Fibroblast of upper back skin (primary cell): ENCODE measurements at regions not wholly inside any gene's neighbourhood (a gene's known extent, or its start where the extent isn't known, plus 50 kb on each side); places are given as distances from the start of the nearest gene placed in this dataset.
A peak's percentile ranks its signal among the peaks of the same experiment; 100 is the strongest.

ENCODE experiments used
- DNase-seq: peaks from one replicate; pipeline ENCODE4 v3.0.0-alpha.2; 2013

GRCh38 chr7:12785473-12785872, 98.0 kb downstream of the ARL4A start:
- no peak for DNase-seq

- no peak for DNase-seq
These were observed 99.1 kb downstream of the ARL4A start for GRCh38 chr7:12786494-12786893.

DNA sequence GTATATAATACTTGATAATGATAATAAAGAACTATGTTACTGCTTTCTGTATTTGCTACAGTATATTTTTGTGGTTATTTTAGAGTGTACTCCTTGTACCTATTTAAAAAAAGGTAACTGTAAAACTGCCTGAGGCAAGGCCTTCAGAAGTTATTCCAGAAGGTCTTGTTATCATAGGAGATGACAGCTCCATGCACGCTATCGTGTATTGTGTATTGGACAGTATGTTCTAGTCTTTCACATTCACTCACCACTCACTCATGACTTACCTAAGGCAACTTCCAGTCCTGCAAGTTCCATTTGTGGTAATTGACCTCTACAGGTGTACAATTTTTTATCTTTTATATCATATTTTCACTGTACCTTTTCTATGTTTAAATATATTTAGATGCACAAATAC, 100.7 kb downstream of the ARL4A start:
- DNase-seq, result no peak

DNA sequence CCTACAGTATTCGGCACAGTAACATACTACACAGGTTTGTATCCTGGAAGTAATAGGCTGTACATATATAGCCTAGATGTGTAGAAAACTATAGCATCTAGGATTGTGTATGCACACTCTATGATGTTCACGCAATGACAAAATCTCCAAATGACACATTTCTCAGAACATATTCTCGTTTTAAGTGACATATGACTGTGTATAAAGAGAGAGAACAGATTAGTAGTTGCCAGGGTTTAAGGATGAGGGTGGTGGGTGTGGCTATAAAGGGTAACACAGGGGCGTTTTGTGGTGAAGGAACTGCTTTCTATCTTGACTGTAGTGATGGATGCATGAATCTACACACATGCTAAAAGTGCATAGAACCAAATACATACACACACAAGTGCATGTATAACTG, 101.2 kb downstream of the ARL4A start:
- no peak for DNase-seq

DNA sequence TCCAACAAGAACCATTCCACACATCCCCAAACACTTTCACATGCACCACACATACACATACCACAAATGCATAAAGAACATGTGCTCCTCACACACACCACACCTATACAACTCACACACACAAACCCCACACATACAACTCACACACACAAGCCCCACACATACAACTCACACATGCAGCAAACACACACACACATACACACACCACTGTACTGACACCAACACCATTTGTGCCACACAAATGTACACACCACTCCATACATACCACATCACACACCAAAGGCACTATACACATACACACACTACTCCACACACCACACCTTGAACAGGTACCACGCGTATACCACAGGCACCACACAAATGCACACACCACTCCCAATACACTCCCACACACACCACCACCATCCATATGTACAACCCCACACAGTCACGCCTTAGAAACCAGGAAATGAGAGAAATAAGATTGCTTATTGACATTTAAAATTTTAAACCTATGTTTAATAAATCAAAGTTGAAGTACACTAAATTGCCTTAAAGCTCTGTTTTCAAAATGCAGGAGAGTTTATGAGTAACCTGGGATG, 107.4 kb downstream of the ARL4A start:
- no peak for DNase-seq

DNA sequence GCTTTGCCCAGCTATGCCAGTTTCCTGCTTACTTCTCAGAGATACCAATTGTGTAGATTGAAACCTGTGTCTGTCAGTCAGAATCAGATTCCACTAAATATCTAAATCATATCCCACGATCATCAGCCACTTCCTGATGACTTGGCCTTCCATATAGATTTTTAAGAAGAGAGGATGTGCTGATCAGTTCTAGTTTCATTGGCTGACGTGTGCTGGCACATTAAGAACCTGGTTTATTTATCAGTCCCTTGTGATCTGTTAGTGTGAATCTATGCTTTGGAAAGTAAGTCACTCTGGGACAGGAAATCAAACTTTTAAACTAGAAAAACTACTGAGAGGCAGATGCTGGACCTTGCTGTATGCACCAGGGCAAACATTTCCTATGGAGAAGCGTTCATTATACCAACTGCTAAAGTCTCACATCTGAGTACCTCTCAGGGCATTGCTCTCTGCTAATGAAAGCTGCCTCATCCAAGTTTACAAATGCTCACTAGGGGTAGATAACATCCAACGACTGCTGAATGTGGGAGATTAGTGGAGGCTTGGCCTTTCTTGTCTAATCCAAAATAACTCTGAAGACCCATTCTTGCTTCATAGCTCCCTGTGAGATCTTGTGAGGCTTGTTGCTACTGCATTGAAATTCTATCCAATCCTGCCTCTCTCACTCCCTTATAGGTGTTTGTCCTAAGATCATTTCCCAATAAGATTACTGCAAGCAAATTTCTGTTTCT, 109.1 kb downstream of the ARL4A start:
- DNase-seq, result no peak

- DNase-seq, result peak; percentile 23
These were observed 113.1 kb downstream of the ARL4A start for GRCh38 chr7:12800486-12800885.

DNA sequence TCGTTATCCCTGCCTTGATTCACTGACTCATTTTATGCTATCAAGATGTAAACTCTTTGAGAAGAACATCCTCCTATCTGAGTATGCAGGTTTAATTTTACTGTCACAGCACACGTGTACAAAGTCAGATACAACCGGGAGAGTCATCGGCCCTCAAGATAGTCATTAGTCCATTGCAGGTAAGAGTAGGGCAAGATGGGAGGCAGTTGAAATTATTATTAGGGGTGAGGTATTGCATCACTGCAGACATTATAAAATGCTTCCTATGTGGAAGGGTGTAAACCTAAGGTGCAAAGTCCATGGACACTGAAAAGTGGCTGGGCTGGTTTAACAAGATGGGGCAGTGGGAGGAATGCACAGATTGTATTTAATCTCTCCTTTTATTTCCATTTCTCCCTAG, 113.7 kb downstream of the ARL4A start:
- DNase-seq, result no peak

- DNase-seq, result no peak
These were observed 114.6 kb downstream of the ARL4A start for GRCh38 chr7:12802070-12802469.

DNA sequence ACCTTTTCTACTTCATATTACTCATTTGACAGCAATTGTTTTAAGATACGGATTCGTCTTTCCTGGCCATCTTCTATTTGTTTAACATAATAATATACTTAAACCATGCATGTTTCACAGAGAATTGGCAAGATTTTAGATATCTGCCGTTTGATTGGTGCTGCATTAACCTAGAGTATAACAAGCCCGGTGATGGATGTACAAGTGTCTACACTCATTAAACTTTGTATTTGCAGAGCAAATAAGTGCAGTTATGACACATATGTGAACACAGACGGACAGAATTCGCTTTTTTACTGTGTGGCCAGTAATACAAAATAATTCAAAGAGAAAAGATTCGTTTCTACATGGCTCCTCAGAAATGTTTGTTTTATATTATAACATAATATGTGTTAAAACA, 116.1 kb downstream of the ARL4A start:
- DNase-seq, result no peak

DNA sequence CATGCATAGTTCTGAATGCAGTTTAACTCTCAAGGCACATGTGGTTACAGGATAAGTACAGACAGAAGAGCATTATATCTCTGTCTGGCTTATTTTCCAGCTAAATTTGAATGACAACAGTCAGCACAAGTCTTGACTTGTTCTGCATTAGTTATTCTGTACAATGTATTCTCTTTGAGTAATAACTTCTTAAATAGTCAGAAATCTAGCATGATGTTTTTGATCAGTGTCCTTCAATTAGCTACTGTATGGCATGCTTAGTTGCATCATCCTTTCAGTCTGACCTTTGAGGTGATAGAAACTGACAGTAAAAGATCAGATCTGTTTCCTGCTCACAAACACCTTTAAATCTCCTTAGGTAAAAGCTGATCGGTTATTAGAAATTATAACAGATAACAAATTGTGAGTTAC, 118.1 kb downstream of the ARL4A start:
- DNase-seq, result no peak

DNA sequence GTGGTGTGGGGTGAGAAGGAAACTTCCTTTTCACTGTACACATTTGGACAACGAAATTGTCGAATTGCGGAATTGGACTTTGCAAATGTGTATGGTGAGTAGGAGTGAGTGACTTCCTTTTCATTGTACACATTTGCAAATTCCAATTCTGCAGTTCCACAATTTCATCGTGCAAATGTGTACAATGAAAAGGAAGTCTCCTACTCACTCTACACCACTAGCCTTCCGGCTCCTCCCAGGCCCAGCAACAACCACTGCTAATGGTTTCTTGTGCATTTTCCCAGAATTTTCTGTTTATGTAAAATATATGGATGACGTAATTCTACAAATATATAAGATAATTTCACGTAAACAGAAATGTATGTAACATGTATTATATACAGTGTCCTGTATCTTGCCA, 118.5 kb downstream of the ARL4A start:
- no peak for DNase-seq

GRCh38 chr7:12809476-12809875, 122.0 kb downstream of the ARL4A start:
- DNase-seq, result no peak

GRCh38 chr7:12812111-12812510, 124.7 kb downstream of the ARL4A start:
- no peak for DNase-seq

GRCh38 chr7:12814107-12814506, 126.7 kb downstream of the ARL4A start:
- no peak for DNase-seq

- no peak for DNase-seq
These were observed 127.4 kb downstream of the ARL4A start for GRCh38 chr7:12814828-12815227.

DNA sequence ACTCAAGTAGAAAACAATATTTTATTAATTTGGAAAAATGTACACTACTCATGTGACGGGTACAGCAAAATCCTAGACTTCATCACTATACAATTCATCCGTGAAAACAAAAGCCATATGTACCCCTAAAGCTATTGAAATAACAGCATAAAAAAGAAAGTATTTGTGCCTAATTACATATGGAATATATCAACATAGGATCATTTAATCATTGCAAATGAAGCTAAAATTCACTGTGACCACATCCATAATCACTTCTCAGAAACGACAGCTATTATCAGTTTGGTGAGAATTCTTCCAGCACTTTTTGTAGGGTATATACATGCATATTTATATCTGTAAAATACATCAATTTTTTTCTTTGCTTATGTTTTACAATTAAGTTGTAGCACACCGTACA, 128.0 kb downstream of the ARL4A start:
- DNase-seq, result no peak

DNA sequence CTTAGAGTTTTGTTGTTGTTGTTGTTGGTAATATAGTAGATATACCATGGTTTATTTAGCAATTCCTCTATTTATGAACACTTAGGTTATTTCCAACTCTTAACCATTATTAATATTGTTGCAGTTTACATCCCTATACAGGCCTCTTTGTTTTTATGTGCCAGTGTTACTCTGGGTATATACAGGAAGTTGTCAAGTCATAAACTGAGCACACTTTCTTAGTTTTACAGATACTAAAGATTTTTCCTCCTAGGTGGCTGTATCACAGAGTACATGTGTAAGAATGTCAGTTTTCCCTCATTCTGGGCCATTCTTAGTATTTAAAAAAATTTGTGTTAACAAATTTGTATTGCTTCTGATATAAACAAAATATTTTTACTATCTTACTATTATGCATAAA, 128.4 kb downstream of the ARL4A start:
- DNase-seq, result no peak

GRCh38 chr7:12820777-12821176, 133.3 kb downstream of the ARL4A start:
- DNase-seq, result no peak

DNA sequence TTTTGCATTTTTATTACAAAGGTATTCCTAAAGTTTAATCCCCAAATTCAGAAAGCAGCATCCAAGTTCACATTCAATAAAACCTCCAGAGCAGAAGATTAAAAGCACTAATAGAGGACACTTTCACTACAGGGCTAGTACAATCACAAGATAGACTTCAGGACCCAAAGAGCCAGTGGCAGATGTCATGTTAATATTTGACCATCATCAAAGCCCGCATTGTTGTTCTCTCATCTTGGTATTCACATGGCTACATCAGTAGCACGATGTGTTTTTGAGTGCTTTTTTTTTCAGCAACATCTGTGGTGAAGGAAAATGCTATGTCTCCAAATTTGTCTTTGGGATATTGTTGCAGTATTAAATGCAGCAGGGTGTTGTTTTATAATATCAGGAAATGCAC, 134.3 kb downstream of the ARL4A start:
- DNase-seq, result no peak

DNA sequence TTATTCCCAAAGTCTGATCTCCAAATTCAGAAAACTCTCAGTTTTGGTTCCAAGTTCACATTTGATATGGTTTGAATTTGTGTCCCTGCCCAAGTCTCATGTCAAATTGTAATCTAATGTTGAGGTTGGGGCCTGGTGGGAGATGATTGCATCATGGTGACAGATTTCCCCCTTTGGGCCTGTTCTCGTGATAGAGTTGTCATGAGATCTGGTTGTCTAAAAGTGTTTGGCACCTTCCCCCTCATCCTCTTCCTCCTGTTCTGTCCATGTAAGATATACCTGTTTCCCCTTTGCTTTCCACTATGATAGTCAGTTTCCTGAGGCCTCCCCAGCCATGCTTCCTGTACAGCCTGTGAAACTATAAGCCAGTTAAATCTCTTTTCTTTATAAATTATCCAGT, 138.6 kb downstream of the ARL4A start:
- DNase-seq, result no peak

- DNase-seq, result no peak
These were observed 139.9 kb downstream of the ARL4A start for GRCh38 chr7:12827219-12827821.

DNA sequence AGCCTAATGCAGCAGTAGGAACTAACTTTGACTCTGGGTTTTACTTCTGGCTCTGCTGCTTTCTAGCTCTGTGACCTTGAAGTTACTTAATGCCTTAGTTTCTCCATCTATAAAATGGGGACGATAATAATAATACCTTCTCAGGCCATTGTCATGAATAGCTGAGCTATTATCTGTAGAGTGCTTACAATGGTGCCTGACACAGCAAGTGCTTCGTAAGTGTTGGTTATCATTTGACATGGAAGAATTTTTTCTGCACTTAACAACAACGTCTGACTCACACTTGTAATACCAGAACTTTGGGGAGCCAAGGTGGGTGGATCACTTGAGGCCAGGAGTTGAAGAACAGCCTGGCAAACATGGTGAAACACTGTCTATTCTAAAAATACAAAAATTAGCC, 140.5 kb downstream of the ARL4A start:
- no peak for DNase-seq

GRCh38 chr7:12831024-12831423, 143.6 kb downstream of the ARL4A start:
- DNase-seq, result no peak

DNA sequence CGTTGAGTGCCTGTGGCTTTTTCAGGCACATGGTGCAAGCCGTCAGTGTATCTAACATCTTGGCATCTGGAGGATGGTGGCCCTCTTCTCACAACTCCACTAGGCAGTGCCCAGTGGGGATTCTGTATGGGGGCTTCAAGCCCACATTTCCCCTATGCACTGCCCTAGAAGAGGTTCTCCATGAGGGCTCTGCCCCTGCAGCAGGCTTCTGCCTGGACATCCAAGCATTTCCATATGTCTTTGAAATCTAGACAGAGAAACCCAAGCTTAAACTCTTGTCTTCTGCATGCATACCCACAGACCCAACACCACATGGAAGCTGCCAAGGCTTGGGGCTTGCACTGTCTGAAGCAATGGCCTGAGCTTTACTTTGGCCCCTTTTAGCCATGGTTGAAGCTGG, 146.4 kb downstream of the ARL4A start:
- DNase-seq, result no peak
